GM13976 (cell line): ENCODE measurements at regions not wholly inside any gene's neighbourhood (a gene's known extent, or its start where the extent isn't known, plus 50 kb on each side); places are given as distances from the start of the nearest gene placed in this dataset.
A peak's percentile ranks its signal among the peaks of the same experiment; 100 is the strongest.

Experiments used
- DNase-seq: peaks from one replicate; pipeline ENCODE4 v3.0.0; 2012; ENCODE audit warnings: low spot score
- CTCF ChIP-seq: IDR thresholded peaks from 2 replicates; pipeline ENCODE4 v1.5.1; 2012; ENCODE audit warnings: borderline replicate concordance, mild to moderate bottlenecking; ENCODE audit not compliant: insufficient read depth; ENCODE audit errors: extremely low read depth, missing control alignments, control extremely low read depth
- in situ Hi-C: fragments of 300-500 bp; cut with MboI; formaldehyde crosslinking; loops from one replicate; pipeline ENCODE4 v1.12.0; 2022; ENCODE audit warnings: low sequenced_read_pairs, mixed read lengths, inconsistent platforms; ENCODE audit not compliant: unreplicated experiment

GRCh38 chr2:228401065-228401912, 219.8 kb upstream of the SPHKAP start:
- peak; percentile 28 for TF ChIP-seq CTCF
- peak; percentile 7 for DNase-seq
- in situ Hi-C loops = no loop called here

GRCh38 chr2:228387776-228388175, 206.3 kb upstream of the SPHKAP start:
- in situ Hi-C loops = no loop called here
- DNase-seq = no peak
- TF ChIP-seq CTCF = no peak

- TF ChIP-seq CTCF = no peak
- in situ Hi-C loops = no loop called here
- DNase-seq = no peak
Observed at GRCh38 chr2:228378696-228379425, 197.4 kb upstream of the SPHKAP start.

- DNase-seq = no peak
- no peak for TF ChIP-seq CTCF
- in situ Hi-C loops = no loop called here
Observed at GRCh38 chr2:228378233-228378632, 196.7 kb upstream of the SPHKAP start.

- in situ Hi-C loops = no loop called here
- DNase-seq = no peak
- no peak for TF ChIP-seq CTCF
Observed at GRCh38 chr2:228377533-228377932, 196.0 kb upstream of the SPHKAP start.

GRCh38 chr2:228374741-228375140, 193.3 kb upstream of the SPHKAP start:
- no peak for TF ChIP-seq CTCF
- in situ Hi-C loops = no loop called here
- DNase-seq = no peak
